ENCODE measurements at regions not wholly inside any gene's neighbourhood (a gene's known extent, or its start where the extent isn't known, plus 50 kb on each side); places are given as distances from the start of the nearest gene placed in this dataset.

- Histone ChIP-seq H3K9me2 (replicated peaks; ENCODE audit: insufficient read depth, low read length) (no peaks in the 10 kb centered on the region), H3K9ac (ENCODE audit: low read length) (no peak overlapping the region), H3K4me2 (ENCODE audit: low read depth, low read length, poor library complexity, severe bottlenecking) (no peak overlapping the region), H3K36me3 (ENCODE audit: insufficient read depth, low read length) (no peaks in the 10 kb centered on the region), H3K9me3 (ENCODE audit: low read length) (peaks cover 22% of the 10 kb centered on the region), H3K4me3 (ENCODE audit: low read length) (no peak overlapping the region), H3K27me3 (ENCODE audit: low read length) (no peaks in the 10 kb centered on the region), H3K27ac (ENCODE audit: low read length) (no peak overlapping the region), H3K4me1 (ENCODE audit: low read length) (no peaks in the 10 kb centered on the region), H3K79me2 (ENCODE audit: low read length) (no peaks in the 10 kb centered on the region), H4K20me1 (ENCODE audit: insufficient read depth, low read depth, low read length) (no peaks in the 10 kb centered on the region), H2AFZ (ENCODE audit: low read length) (no peak overlapping the region)
- no peak for DNase-seq
These were observed 280.6 kb downstream of the PPP1R2C start for GRCh38 chrX:42497356-42497755.

- H3K27me3 ChIP-seq (ENCODE audit: low read length): no peaks in the 10 kb centered on the region
These were observed 281.7 kb downstream of the PPP1R2C start for GRCh38 chrX:42496239-42496638.

GRCh38 chrX:42495139-42495538 is 282.8 kb downstream of the PPP1R2C start:
- Histone ChIP-seq H2AFZ (ENCODE audit: low read length) (no peak overlapping the region), H3K4me2 (ENCODE audit: low read depth, low read length, poor library complexity, severe bottlenecking) (no peak overlapping the region), H3K4me1 (ENCODE audit: low read length) (no peaks in the 10 kb centered on the region), H3K9me2 (replicated peaks; ENCODE audit: insufficient read depth, low read length) (no peaks in the 10 kb centered on the region), H3K79me2 (ENCODE audit: low read length) (no peaks in the 10 kb centered on the region), H3K27ac (ENCODE audit: low read length) (no peak overlapping the region), H3K9ac (ENCODE audit: low read length) (no peak overlapping the region), H4K20me1 (ENCODE audit: insufficient read depth, low read depth, low read length) (no peaks in the 10 kb centered on the region), H3K27me3 (ENCODE audit: low read length) (no peaks in the 10 kb centered on the region), H3K36me3 (ENCODE audit: insufficient read depth, low read length) (no peaks in the 10 kb centered on the region), H3K9me3 (ENCODE audit: low read length) (peaks cover 20% of the 10 kb centered on the region), H3K4me3 (ENCODE audit: low read length) (no peak overlapping the region)
- no peak for DNase-seq

More at GRCh38 chrX:42496239-42496638, 281.7 kb downstream of the PPP1R2C start:
- Histone ChIP-seq H4K20me1 (ENCODE audit: insufficient read depth, low read depth, low read length) (no peaks in the 10 kb centered on the region), H3K9me3 (ENCODE audit: low read length) (peaks cover 17% of the 10 kb centered on the region), H3K79me2 (ENCODE audit: low read length) (no peaks in the 10 kb centered on the region), H3K9ac (ENCODE audit: low read length) (no peak overlapping the region), H3K4me2 (ENCODE audit: low read depth, low read length, poor library complexity, severe bottlenecking) (no peak overlapping the region), H3K27ac (ENCODE audit: low read length) (no peak overlapping the region), H2AFZ (ENCODE audit: low read length) (no peak overlapping the region), H3K9me2 (replicated peaks; ENCODE audit: insufficient read depth, low read length) (no peaks in the 10 kb centered on the region), H3K4me3 (ENCODE audit: low read length) (no peak overlapping the region), H3K36me3 (ENCODE audit: insufficient read depth, low read length) (no peaks in the 10 kb centered on the region), H3K4me1 (ENCODE audit: low read length) (no peaks in the 10 kb centered on the region)
- DNase-seq: no peak

- no peaks in the 10 kb centered on the region for H4K20me1 ChIP-seq (ENCODE audit: insufficient read depth, low read depth, low read length)
- no peak overlapping the region for H3K4me2 ChIP-seq (ENCODE audit: low read depth, low read length, poor library complexity, severe bottlenecking)
- no peak for DNase-seq
These were observed 286.6 kb downstream of the PPP1R2C start for GRCh38 chrX:42491137-42491907.

GRCh38 chrX:42490111-42490510 is 287.9 kb downstream of the PPP1R2C start:
- Histone ChIP-seq H3K4me2 (ENCODE audit: low read depth, low read length, poor library complexity, severe bottlenecking) (no peak overlapping the region), H3K9ac (ENCODE audit: low read length) (no peak overlapping the region), H3K4me3 (ENCODE audit: low read length) (no peak overlapping the region), H3K27ac (ENCODE audit: low read length) (no peak overlapping the region), H3K27me3 (ENCODE audit: low read length) (no peaks in the 10 kb centered on the region), H3K9me2 (replicated peaks; ENCODE audit: insufficient read depth, low read length) (no peaks in the 10 kb centered on the region), H3K4me1 (ENCODE audit: low read length) (no peaks in the 10 kb centered on the region), H3K9me3 (ENCODE audit: low read length) (peaks cover 3% of the 10 kb centered on the region; the same call in 1 of the 2 replicates), H2AFZ (ENCODE audit: low read length) (no peak overlapping the region), H4K20me1 (ENCODE audit: insufficient read depth, low read depth, low read length) (no peaks in the 10 kb centered on the region), H3K79me2 (ENCODE audit: low read length) (no peaks in the 10 kb centered on the region), H3K36me3 (ENCODE audit: insufficient read depth, low read length) (no peaks in the 10 kb centered on the region)
- DNase-seq: no peak

More at GRCh38 chrX:42491137-42491907, 286.6 kb downstream of the PPP1R2C start:
- Histone ChIP-seq H3K4me1 (ENCODE audit: low read length) (no peaks in the 10 kb centered on the region), H3K27me3 (ENCODE audit: low read length) (no peaks in the 10 kb centered on the region), H3K36me3 (ENCODE audit: insufficient read depth, low read length) (no peaks in the 10 kb centered on the region), H3K9ac (ENCODE audit: low read length) (no peak overlapping the region), H2AFZ (ENCODE audit: low read length) (no peak overlapping the region), H3K27ac (ENCODE audit: low read length) (no peak overlapping the region), H3K9me3 (ENCODE audit: low read length) (peaks cover 3% of the 10 kb centered on the region; the same call in 1 of the 2 replicates), H3K9me2 (replicated peaks; ENCODE audit: insufficient read depth, low read length) (no peaks in the 10 kb centered on the region), H3K79me2 (ENCODE audit: low read length) (no peaks in the 10 kb centered on the region), H3K4me3 (ENCODE audit: low read length) (no peak overlapping the region)

GRCh38 chrX:42485601-42486000 is 292.4 kb downstream of the PPP1R2C start:
- no peaks in the 10 kb centered on the region for H3K36me3 ChIP-seq (ENCODE audit: insufficient read depth, low read length)

GRCh38 chrX:42484233-42484632 is 293.7 kb downstream of the PPP1R2C start:
- Histone ChIP-seq H3K27ac (ENCODE audit: low read length) (no peak overlapping the region), H3K4me1 (ENCODE audit: low read length) (no peaks in the 10 kb centered on the region), H3K4me3 (ENCODE audit: low read length) (no peak overlapping the region), H3K9me3 (ENCODE audit: low read length) (0 out of 2 replicates have a peak, but pooled peaks cover 6% of the 10 kb centered on the region), H3K36me3 (ENCODE audit: insufficient read depth, low read length) (no peaks in the 10 kb centered on the region), H3K79me2 (ENCODE audit: low read length) (no peaks in the 10 kb centered on the region), H3K4me2 (ENCODE audit: low read depth, low read length, poor library complexity, severe bottlenecking) (no peak overlapping the region), H4K20me1 (ENCODE audit: insufficient read depth, low read depth, low read length) (no peaks in the 10 kb centered on the region), H3K9ac (ENCODE audit: low read length) (no peak overlapping the region), H3K9me2 (replicated peaks; ENCODE audit: insufficient read depth, low read length) (no peaks in the 10 kb centered on the region), H3K27me3 (ENCODE audit: low read length) (no peaks in the 10 kb centered on the region), H2AFZ (ENCODE audit: low read length) (no peak overlapping the region)
- DNase-seq: no peak

More at GRCh38 chrX:42485601-42486000, 292.4 kb downstream of the PPP1R2C start:
- Histone ChIP-seq H3K79me2 (ENCODE audit: low read length) (no peaks in the 10 kb centered on the region), H3K9me2 (replicated peaks; ENCODE audit: insufficient read depth, low read length) (no peaks in the 10 kb centered on the region), H3K27ac (ENCODE audit: low read length) (no peak overlapping the region), H2AFZ (ENCODE audit: low read length) (no peak overlapping the region), H3K9me3 (ENCODE audit: low read length) (0 out of 2 replicates have a peak, but pooled peaks cover 6% of the 10 kb centered on the region), H3K4me1 (ENCODE audit: low read length) (no peaks in the 10 kb centered on the region), H3K27me3 (ENCODE audit: low read length) (no peaks in the 10 kb centered on the region), H3K9ac (ENCODE audit: low read length) (no peak overlapping the region), H3K4me2 (ENCODE audit: low read depth, low read length, poor library complexity, severe bottlenecking) (no peak overlapping the region), H4K20me1 (ENCODE audit: insufficient read depth, low read depth, low read length) (no peaks in the 10 kb centered on the region), H3K4me3 (ENCODE audit: low read length) (no peak overlapping the region)
- no peak for DNase-seq

GRCh38 chrX:42477396-42477795 is 300.6 kb downstream of the PPP1R2C start:
- H3K36me3 ChIP-seq (ENCODE audit: insufficient read depth, low read length): no peaks in the 10 kb centered on the region
- DNase-seq: no peak

More at GRCh38 chrX:42477396-42477795, 300.6 kb downstream of the PPP1R2C start:
- Histone ChIP-seq H3K4me3 (ENCODE audit: low read length) (no peak overlapping the region), H3K27me3 (ENCODE audit: low read length) (no peaks in the 10 kb centered on the region), H3K9me3 (ENCODE audit: low read length) (peaks cover 4% of the 10 kb centered on the region), H4K20me1 (ENCODE audit: insufficient read depth, low read depth, low read length) (no peaks in the 10 kb centered on the region), H3K9ac (ENCODE audit: low read length) (no peak overlapping the region), H2AFZ (ENCODE audit: low read length) (no peak overlapping the region), H3K4me1 (ENCODE audit: low read length) (no peaks in the 10 kb centered on the region), H3K9me2 (replicated peaks; ENCODE audit: insufficient read depth, low read length) (no peaks in the 10 kb centered on the region), H3K4me2 (ENCODE audit: low read depth, low read length, poor library complexity, severe bottlenecking) (no peak overlapping the region), H3K79me2 (ENCODE audit: low read length) (no peaks in the 10 kb centered on the region), H3K27ac (ENCODE audit: low read length) (no peak overlapping the region)
